Ovary (tissue), 7 donors: ENCODE measurements at regions not wholly inside any gene's neighbourhood (a gene's known extent, or its start where the extent isn't known, plus 50 kb on each side); places are given as distances from the start of the nearest gene placed in this dataset.

Experiments used
- DNase-seq, 5 donors: peaks; one replicate each; pipeline ENCODE4 v3.0.0-alpha.2; 2019 to 2020
- H3K27ac ChIP-seq, 2 donors: fragments of 200-600 bp; one replicate each; pipeline versions ENCODE4 v1.5.1 to v1.8.0; 2019 to 2022
- H3K27me3 ChIP-seq: fragments of 200-600 bp; one replicate; pipeline ENCODE4 v1.8.0; 2022
- H3K36me3 ChIP-seq: fragments of 200-600 bp; sonication (generic); one replicate; pipeline ENCODE4 v1.5.1; 2019
- H3K4me1 ChIP-seq: one replicate; pipeline ENCODE4 v1.8.1; 2013; ENCODE audit warnings: mild to moderate bottlenecking, moderate library complexity; ENCODE audit not compliant: insufficient read depth
- H3K4me3 ChIP-seq: fragments of 200-600 bp; sonication (generic); one replicate; pipeline ENCODE4 v1.5.1; 2017
- H3K9me3 ChIP-seq, 2 donors: fragments of 200-600 bp in 1 of 2; sonication (generic) in 1 of 2; one replicate each; pipeline versions ENCODE4 v1.5.1 to v1.8.1; 2013 to 2019; ENCODE audit warnings: mild to moderate bottlenecking in 1 of 2, moderate library complexity in 1 of 2
- EP300 ChIP-seq: sonication (generic); formaldehyde crosslinking; IDR thresholded peaks from one replicate; pipeline ENCODE4 v1.6.1; 2017; ENCODE audit warnings: antibody characterized with exemption
- POLR2A ChIP-seq: fragments of 450-650 bp; IDR thresholded peaks from one replicate; pipeline ENCODE4 v1.6.1; 2017; ENCODE audit warnings: antibody characterized with exemption, mild to moderate bottlenecking, moderate library complexity
- WGBS, 3 donors: extraction: QIAGEN DNeasy Blood & Tissue Kit in 1 of 3; methylation state at CpG; one replicate each; pipeline versions ENCODE4 v1.1.5 to v1.1.7; 2013 to 2017; 5-methylcytosine and 5-hydroxymethylcytosine counted together
- intact Hi-C, 4 donors: fragments of 100-400 bp; cut with DNase I; formaldehyde crosslinking; loops; one replicate each; pipeline versions ENCODE4 v1.11.0 to v1.15.1; 2022 to 2023
- TF ChIP-seq, protein P1 (sequence below), 3 donors: fragments of 450-650 bp in 2 of 3; fragments of 200-600 bp in 1 of 3; IDR thresholded peaks; one replicate each; pipeline versions ENCODE4 v1.5.1 to v1.8.0; 2016 to 2022; ENCODE audit warnings: antibody characterized with exemption in 3 of 3, mild to moderate bottlenecking in 1 of 3
- donor health status: DM: no; HTN: no; CAD: no; lungs with moderate emphysema.
- donor health status: DM: no; HTN: no; CAD: no.
- donor health status: Bipolar disorder and iron deficiency.
- donor health status: DM: no; HTN: no; CAD: no.
- donor health status: DM: yes; HTN: yes; CAD: no.

GRCh38 chr3:94249491-94250079 is 186.7 kb downstream of the NSUN3 start:
- H3K4me3 ChIP-seq = no peak overlapping the region
- DNase-seq = peak; percentile 14 to 52 (median 39)
- no peaks in the 10 kb centered on the region for H3K36me3 ChIP-seq
- H3K9me3 ChIP-seq = no peaks in the 10 kb centered on the region
- H3K27ac ChIP-seq = no peak overlapping the region
- H3K27me3 ChIP-seq = no peaks in the 10 kb centered on the region
- intact Hi-C loops = no loop called here
- whole genome bisulfite sequencing, 3 donors = 67 to 79% (median 73%) methylated on average over 5 of the region's 5 CpGs
- H3K4me1 ChIP-seq = peaks cover 6% of the 10 kb centered on the region
- no peak for TF ChIP-seq EP300
- TF ChIP-seq, protein P1, sequence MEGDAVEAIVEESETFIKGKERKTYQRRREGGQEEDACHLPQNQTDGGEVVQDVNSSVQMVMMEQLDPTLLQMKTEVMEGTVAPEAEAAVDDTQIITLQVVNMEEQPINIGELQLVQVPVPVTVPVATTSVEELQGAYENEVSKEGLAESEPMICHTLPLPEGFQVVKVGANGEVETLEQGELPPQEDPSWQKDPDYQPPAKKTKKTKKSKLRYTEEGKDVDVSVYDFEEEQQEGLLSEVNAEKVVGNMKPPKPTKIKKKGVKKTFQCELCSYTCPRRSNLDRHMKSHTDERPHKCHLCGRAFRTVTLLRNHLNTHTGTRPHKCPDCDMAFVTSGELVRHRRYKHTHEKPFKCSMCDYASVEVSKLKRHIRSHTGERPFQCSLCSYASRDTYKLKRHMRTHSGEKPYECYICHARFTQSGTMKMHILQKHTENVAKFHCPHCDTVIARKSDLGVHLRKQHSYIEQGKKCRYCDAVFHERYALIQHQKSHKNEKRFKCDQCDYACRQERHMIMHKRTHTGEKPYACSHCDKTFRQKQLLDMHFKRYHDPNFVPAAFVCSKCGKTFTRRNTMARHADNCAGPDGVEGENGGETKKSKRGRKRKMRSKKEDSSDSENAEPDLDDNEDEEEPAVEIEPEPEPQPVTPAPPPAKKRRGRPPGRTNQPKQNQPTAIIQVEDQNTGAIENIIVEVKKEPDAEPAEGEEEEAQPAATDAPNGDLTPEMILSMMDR (IDR thresholded peaks at IDR 0.05) = peak in 1 of 3 donors; percentile 17

- Histone ChIP-seq H3K27me3 (no peaks in the 10 kb centered on the region), H3K36me3 (no peaks in the 10 kb centered on the region), H3K4me3 (no peak overlapping the region), H3K4me1 (peaks cover 5% of the 10 kb centered on the region), H3K27ac (no peak overlapping the region), H3K9me3 (no peaks in the 10 kb centered on the region)
- intact Hi-C loops = no loop called here
- TF ChIP-seq POLR2A (no peak), EP300 (no peak)
- TF ChIP-seq, protein P1 (IDR thresholded peaks at IDR 0.05) = no peak
- WGBS, 3 donors = 83 to 88% (median 84%) methylated on average over 1 of the region's 1 CpG
- no peak for DNase-seq
Measured at GRCh38 chr3:94251566-94251965, 188.7 kb downstream of the NSUN3 start.

DNA sequence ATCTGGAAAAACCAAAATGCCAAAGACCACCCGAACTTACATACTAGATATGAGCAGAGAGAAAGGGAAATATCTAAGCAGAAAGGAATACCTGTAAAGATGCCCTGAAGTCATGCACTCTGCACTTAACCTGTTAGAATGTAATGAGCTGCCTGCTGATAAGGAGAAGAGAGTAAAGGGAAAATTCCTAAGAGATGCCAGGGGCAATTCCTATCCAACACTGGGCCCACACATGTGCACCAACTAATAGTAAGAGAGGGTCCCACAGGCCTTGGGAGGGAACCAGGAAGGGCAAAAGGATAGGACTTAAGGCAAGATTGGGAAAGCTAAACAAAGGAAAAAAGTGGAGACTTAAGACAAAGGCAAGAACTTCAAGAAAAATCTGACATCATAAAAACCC is 189.5 kb downstream of the NSUN3 start:
- Histone ChIP-seq H3K4me3 (no peak overlapping the region), H3K4me1 (peaks cover under 1% of the 10 kb centered on the region), H3K27ac (no peak overlapping the region), H3K9me3 (no peaks in the 10 kb centered on the region), H3K36me3 (no peaks in the 10 kb centered on the region), H3K27me3 (no peaks in the 10 kb centered on the region)
- WGBS, 3 donors = 81 to 98% (median 97%) methylated on average over 1 of the region's 1 CpG
- no peak for DNase-seq
- intact Hi-C loops = no loop called here
- no peak for TF ChIP-seq POLR2A
- no peak for TF ChIP-seq EP300
- TF ChIP-seq, protein P1 (IDR thresholded peaks at IDR 0.05) = no peak

GRCh38 chr3:94256888-94257813 is 194.3 kb downstream of the NSUN3 start:
- intact Hi-C loops = no loop called here
- Histone ChIP-seq H3K9me3 (no peaks in the 10 kb centered on the region), H3K4me3 (no peak overlapping the region), H3K4me1 (no peaks in the 10 kb centered on the region), H3K36me3 (no peaks in the 10 kb centered on the region), H3K27ac (no peak overlapping the region), H3K27me3 (no peaks in the 10 kb centered on the region)
- TF ChIP-seq, protein P1 (IDR thresholded peaks at IDR 0.05) = no peak
- TF ChIP-seq POLR2A (no peak), EP300 (no peak)
- 77 to 84% (median 82%) methylated on average over 5 of the region's 5 CpGs for WGBS, 3 donors
- DNase-seq = no peak
